IMR-90 (cell line): ENCODE measurements at regions not wholly inside any gene's neighbourhood (a gene's known extent, or its start where the extent isn't known, plus 50 kb on each side); places are given as distances from the start of the nearest gene placed in this dataset.

ENCODE experiments used
- ATAC-seq: fragments of 200-7000 bp; cut with Tn5 transposase; 2 replicates; pipeline ENCODE4 v1.9.1; 2020; ENCODE audit warnings: low read depth, mild to moderate bottlenecking, moderate library complexity
- BruUV-seq: library from RNA; stranded (reverse); fragments of 400-500 nt; replicated peaks from 2 replicates; lab custom pipeline; 2021; lab: Mats Ljungman, UMichigan
- CTCF ChIA-PET: fragments of 300-600 bp; formaldehyde crosslinking; extraction: SDS; loops from one replicate; lab custom pipeline; 2021; ENCODE audit warnings: antibody characterized with exemption; lab: Yijun Ruan, JAX
- POLR2A ChIA-PET: fragments of 300-600 bp; sonication (Branson Sonifier 250); formaldehyde crosslinking; loops from one replicate; lab custom pipeline; 2022; ENCODE audit warnings: antibody characterized with exemption; ENCODE audit not compliant: unreplicated experiment; lab: Charles Lee
- DNase-seq: peaks from one replicate; pipeline ENCODE4 v3.0.0; 2013
- H2AFZ ChIP-seq: replicated peaks from 2 replicates; pipeline ENCODE3; 2013; ENCODE audit warnings: low read length, mild to moderate bottlenecking; ENCODE audit not compliant: poor library complexity
- H2AK5ac ChIP-seq: 2 replicates; pipeline ENCODE4 v1.6.1; 2013; ENCODE audit warnings: low read depth, low read length, inconsistent platforms
- H2AK9ac ChIP-seq: replicated peaks from 2 replicates; pipeline ENCODE3; 2013; ENCODE audit warnings: mild to moderate bottlenecking, low read depth, low read length, moderate library complexity; ENCODE audit not compliant: poor library complexity
- H2BK120ac ChIP-seq: 2 replicates; pipeline ENCODE4 v1.6.1; 2013; ENCODE audit warnings: low read depth, low read length, inconsistent platforms
- H2BK15ac ChIP-seq: 3 replicates; pipeline ENCODE4 v1.6.1; 2013; ENCODE audit warnings: low read depth, low read length, inconsistent platforms
- H2BK20ac ChIP-seq: 2 replicates; pipeline ENCODE4 v1.6.1; 2013; ENCODE audit warnings: low read depth, mild to moderate bottlenecking, inconsistent platforms, low read length, moderate library complexity
- H2BK5ac ChIP-seq: 2 replicates; pipeline ENCODE4 v1.6.1; 2013; ENCODE audit warnings: mild to moderate bottlenecking, low read depth, low read length, inconsistent platforms; ENCODE audit not compliant: poor library complexity, severe bottlenecking
- H3K14ac ChIP-seq: replicated peaks from 2 replicates; pipeline ENCODE4 v1.6.1; 2013; ENCODE audit warnings: low read depth, low read length, inconsistent platforms
- H3K18ac ChIP-seq: 2 replicates; pipeline ENCODE4 v1.6.1; 2013; ENCODE audit warnings: low read depth, low read length, control low read depth
- H3K23ac ChIP-seq: 2 replicates; pipeline ENCODE4 v1.6.1; 2013; ENCODE audit warnings: low read depth, low read length, inconsistent platforms
- H3K27ac ChIP-seq: 2 replicates; pipeline ENCODE4 v1.5.1; 2013; ENCODE audit warnings: mild to moderate bottlenecking, control low read depth, low read length; ENCODE audit not compliant: insufficient read depth
- H3K27me3 ChIP-seq: 2 replicates; pipeline ENCODE4 v1.6.1; 2013; ENCODE audit warnings: low read length; ENCODE audit not compliant: control insufficient read depth, insufficient read depth
- H3K36me3 ChIP-seq: 2 replicates; pipeline ENCODE4 v1.6.1; 2013; ENCODE audit warnings: low read length, mixed read lengths; ENCODE audit not compliant: control insufficient read depth, insufficient read depth
- H3K4ac ChIP-seq: 2 replicates; pipeline ENCODE4 v1.6.1; 2013; ENCODE audit warnings: low read depth, low read length, inconsistent platforms
- H3K4me1 ChIP-seq: 2 replicates; pipeline ENCODE4 v1.6.1; 2013; ENCODE audit warnings: low read length, mixed read lengths; ENCODE audit not compliant: control insufficient read depth, insufficient read depth
- H3K4me2 ChIP-seq: 2 replicates; pipeline ENCODE4 v1.6.1; 2013; ENCODE audit warnings: low read depth, mild to moderate bottlenecking, control low read depth, low read length, moderate library complexity
- H3K4me3 ChIP-seq: 2 replicates; pipeline ENCODE4 v1.5.1; 2013; ENCODE audit warnings: low read depth, mild to moderate bottlenecking, control low read depth, low read length, moderate library complexity; ENCODE audit not compliant: insufficient read depth
- H3K56ac ChIP-seq: 2 replicates; pipeline ENCODE4 v1.6.1; 2013; ENCODE audit warnings: low read length, inconsistent platforms; ENCODE audit not compliant: insufficient read depth; ENCODE audit errors: extremely low read depth
- H3K79me1 ChIP-seq, 2 experiments: 2 replicates each; pipeline ENCODE4 v1.6.1; 2013; ENCODE audit warnings: low read length in 2 of 2, inconsistent platforms in 1 of 2, low read depth in 1 of 2
- H3K9ac ChIP-seq: 2 replicates; pipeline ENCODE4 v1.6.1; 2013; ENCODE audit warnings: low read depth, low read length, control low read depth
- H3K9me1 ChIP-seq: 2 replicates; pipeline ENCODE4 v1.6.1; 2013; ENCODE audit warnings: low read length, inconsistent platforms; ENCODE audit not compliant: insufficient read depth
- H3K9me3 ChIP-seq: 2 replicates; pipeline ENCODE4 v1.6.1; 2013; ENCODE audit warnings: low read length; ENCODE audit not compliant: control insufficient read depth, insufficient read depth
- H4K20me1 ChIP-seq: 2 replicates; pipeline ENCODE4 v1.6.1; 2013; ENCODE audit warnings: low read length, inconsistent platforms; ENCODE audit not compliant: insufficient read depth
- H4K5ac ChIP-seq: 2 replicates; pipeline ENCODE4 v1.6.1; 2013; ENCODE audit warnings: mild to moderate bottlenecking, low read depth, low read length, control low read depth
- H4K8ac ChIP-seq, 2 experiments: 2 replicates each; pipeline ENCODE4 v1.6.1; 2013; ENCODE audit warnings: low read depth in 2 of 2, low read length in 2 of 2, control low read depth in 1 of 2, inconsistent platforms in 1 of 2
- H4K91ac ChIP-seq: 2 replicates; pipeline ENCODE4 v1.6.1; 2013; ENCODE audit warnings: low read depth, low read length, inconsistent platforms; ENCODE audit not compliant: insufficient read depth
- WGBS, 2 experiments: methylation state at CpG; one replicate each; pipeline versions ENCODE4 v1.1.5 to v1.1.7; 2013; ENCODE audit warnings: missing lambda C conversion rate in 2 of 2; ENCODE audit not compliant: insufficient read length in 1 of 2; ENCODE audit errors: extremely low coverage in 2 of 2; 5-methylcytosine and 5-hydroxymethylcytosine counted together
- dilution Hi-C: fragments of 300-500 bp; cut with HindIII; formaldehyde crosslinking; loops from one replicate; pipeline ENCODE4 v1.14.3; 2018; ENCODE audit warnings: low sequenced_read_pairs; ENCODE audit not compliant: unreplicated experiment
- in situ Hi-C: fragments of 300-500 bp; cut with MboI; formaldehyde crosslinking; loops from 3 replicates; pipeline ENCODE4 v1.14.3; 2019; ENCODE audit warnings: low sequenced_read_pairs, inconsistent platforms, mixed read lengths
- intact Hi-C: fragments of 100-400 bp; cut with micrococcal nuclease; formaldehyde crosslinking; loops from 2 replicates; pipeline ENCODE4 v1.10.0; 2022
- TF ChIP-seq, protein P1 (sequence below): conservative IDR thresholded peaks from 2 replicates; pipeline ENCODE4 v1.5.1; 2012; ENCODE audit warnings: mild to moderate bottlenecking, low read depth, low read length, improper control_type of control experiment

DNA sequence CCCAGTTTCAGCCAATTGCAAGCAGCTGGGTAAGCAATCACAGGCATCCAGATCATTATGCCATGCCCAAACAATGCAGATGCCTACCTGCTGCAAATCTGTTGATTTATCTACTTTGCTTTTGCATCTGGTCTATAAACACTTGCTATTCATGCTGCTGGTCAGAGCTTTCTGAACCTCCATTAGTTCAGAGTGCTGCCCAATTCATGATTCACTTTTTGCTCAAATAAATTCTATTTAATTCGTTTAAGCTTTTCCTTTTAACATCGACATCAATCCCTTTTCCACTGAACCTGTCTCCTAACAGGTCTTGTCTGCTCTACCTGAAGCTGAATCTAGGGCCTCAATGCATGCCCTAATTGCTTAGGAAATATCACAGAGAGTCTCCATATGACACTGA, 99.4 kb upstream of the C1orf87 start:
- intact Hi-C loops (no loop called here), dilution Hi-C loops (no loop called here), in situ Hi-C loops (no loop called here)
- no peaks in the 10 kb centered on the region for H3K79me1 ChIP-seq
- H3K4me3 ChIP-seq, result no peak overlapping the region
- H2BK20ac ChIP-seq, result no peak overlapping the region
- H3K27ac ChIP-seq, result no peak overlapping the region
- no peak overlapping the region for H4K91ac ChIP-seq
- no peak overlapping the region for H4K8ac ChIP-seq
- no peak overlapping the region for H3K4ac ChIP-seq
- no peak overlapping the region for H2AK9ac ChIP-seq
- H2BK15ac ChIP-seq, result no peak overlapping the region
- ChIA-PET POLR2A (no interaction called here), CTCF (interaction anchor here (0.6 to 1.9 kb wide), 2 partner anchors 202 to 871 kb away, joined by 4 to 7 read pairs; no protein-coding TSS in a partner anchor)
- H4K20me1 ChIP-seq, result no peaks in the 10 kb centered on the region
- H3K36me3 ChIP-seq, result no peaks in the 10 kb centered on the region
- BruUV-seq, result no TSS peak
- DNase-seq (no peak), ATAC-seq (no peak)
- no peak overlapping the region for H3K9ac ChIP-seq
- no peak overlapping the region for H2BK5ac ChIP-seq
- H3K14ac ChIP-seq, result no peak overlapping the region
- TF ChIP-seq, protein P1, sequence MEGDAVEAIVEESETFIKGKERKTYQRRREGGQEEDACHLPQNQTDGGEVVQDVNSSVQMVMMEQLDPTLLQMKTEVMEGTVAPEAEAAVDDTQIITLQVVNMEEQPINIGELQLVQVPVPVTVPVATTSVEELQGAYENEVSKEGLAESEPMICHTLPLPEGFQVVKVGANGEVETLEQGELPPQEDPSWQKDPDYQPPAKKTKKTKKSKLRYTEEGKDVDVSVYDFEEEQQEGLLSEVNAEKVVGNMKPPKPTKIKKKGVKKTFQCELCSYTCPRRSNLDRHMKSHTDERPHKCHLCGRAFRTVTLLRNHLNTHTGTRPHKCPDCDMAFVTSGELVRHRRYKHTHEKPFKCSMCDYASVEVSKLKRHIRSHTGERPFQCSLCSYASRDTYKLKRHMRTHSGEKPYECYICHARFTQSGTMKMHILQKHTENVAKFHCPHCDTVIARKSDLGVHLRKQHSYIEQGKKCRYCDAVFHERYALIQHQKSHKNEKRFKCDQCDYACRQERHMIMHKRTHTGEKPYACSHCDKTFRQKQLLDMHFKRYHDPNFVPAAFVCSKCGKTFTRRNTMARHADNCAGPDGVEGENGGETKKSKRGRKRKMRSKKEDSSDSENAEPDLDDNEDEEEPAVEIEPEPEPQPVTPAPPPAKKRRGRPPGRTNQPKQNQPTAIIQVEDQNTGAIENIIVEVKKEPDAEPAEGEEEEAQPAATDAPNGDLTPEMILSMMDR, result no peak
- H2BK120ac ChIP-seq, result no peak overlapping the region
- WGBS, 2 experiments, result 90 to 100% methylated on average over 2 of the region's 2 CpGs
- H3K4me1 ChIP-seq, result no peaks in the 10 kb centered on the region
- no peak overlapping the region for H2AK5ac ChIP-seq
- no peak overlapping the region for H3K56ac ChIP-seq
- no peaks in the 10 kb centered on the region; the same call in 1 of the 2 replicates for H3K9me3 ChIP-seq
- no peak overlapping the region for H3K23ac ChIP-seq
- H3K18ac ChIP-seq, result no peak overlapping the region
- no peak overlapping the region for H3K4me2 ChIP-seq
- H4K5ac ChIP-seq, result no peak overlapping the region
- no peak overlapping the region for H2AFZ ChIP-seq
- H3K9me1 ChIP-seq, result no peaks in the 10 kb centered on the region
- no peaks in the 10 kb centered on the region for H3K27me3 ChIP-seq
